NCI-H345 treated with DMSO at 0.1 percent for 48 hours (cell line): ENCODE measurements at regions not wholly inside any gene's neighbourhood (a gene's known extent, or its start where the extent isn't known, plus 50 kb on each side); places are given as distances from the start of the nearest gene placed in this dataset.

ENCODE experiments used
- DNase-seq: peaks from one replicate; lab custom pipeline; 2025; ENCODE audit not compliant: unreplicated experiment; lab: John Stamatoyannopoulos, UW

- DNase-seq, result no peak
Measured at GRCh38 chr13:107076801-107077200, 508.9 kb upstream of the ARGLU1 start.

GRCh38 chr13:107075576-107075975 is 507.6 kb upstream of the ARGLU1 start:
- DNase-seq, result no peak

- no peak for DNase-seq
Measured at GRCh38 chr13:107070792-107071191, 502.9 kb upstream of the ARGLU1 start.

- DNase-seq, result no peak
Measured at GRCh38 chr13:107069108-107069776, 501.3 kb upstream of the ARGLU1 start.

GRCh38 chr13:107067381-107067780 is 499.4 kb upstream of the ARGLU1 start:
- no peak for DNase-seq

GRCh38 chr13:107066355-107066754 is 498.4 kb upstream of the ARGLU1 start:
- no peak for DNase-seq

GRCh38 chr13:107065036-107065435 is 497.1 kb upstream of the ARGLU1 start:
- DNase-seq, result no peak

GRCh38 chr13:107057028-107057631 is 489.2 kb upstream of the ARGLU1 start:
- DNase-seq, result no peak

GRCh38 chr13:107043021-107043956 is 475.4 kb upstream of the ARGLU1 start:
- no peak for DNase-seq

GRCh38 chr13:107035778-107036177 is 467.8 kb upstream of the ARGLU1 start:
- no peak for DNase-seq

GRCh38 chr13:107035186-107035585 is 467.2 kb upstream of the ARGLU1 start:
- DNase-seq, result no peak

GRCh38 chr13:107034236-107034872 is 466.4 kb upstream of the ARGLU1 start:
- DNase-seq, result no peak

GRCh38 chr13:107031716-107032115 is 463.8 kb upstream of the ARGLU1 start:
- no peak for DNase-seq

- no peak for DNase-seq
Measured at GRCh38 chr13:107028751-107029150, 460.8 kb upstream of the ARGLU1 start.

GRCh38 chr13:107025991-107026390 is 458.1 kb upstream of the ARGLU1 start:
- no peak for DNase-seq

- no peak for DNase-seq
Measured at GRCh38 chr13:107023335-107023734, 455.4 kb upstream of the ARGLU1 start.

GRCh38 chr13:107020393-107020792 is 452.5 kb upstream of the ARGLU1 start:
- DNase-seq, result no peak

- no peak for DNase-seq
Measured at GRCh38 chr13:107018285-107018684, 450.3 kb upstream of the ARGLU1 start.

- no peak for DNase-seq
Measured at GRCh38 chr13:107006661-107007060, 438.7 kb upstream of the ARGLU1 start.

GRCh38 chr13:107005577-107005976 is 437.6 kb upstream of the ARGLU1 start:
- no peak for DNase-seq

GRCh38 chr13:107003911-107004310 is 436.0 kb upstream of the ARGLU1 start:
- no peak for DNase-seq
